ENCODE measurements at regions not wholly inside any gene's neighbourhood (a gene's known extent, or its start where the extent isn't known, plus 50 kb on each side); places are given as distances from the start of the nearest gene placed in this dataset.

DNA sequence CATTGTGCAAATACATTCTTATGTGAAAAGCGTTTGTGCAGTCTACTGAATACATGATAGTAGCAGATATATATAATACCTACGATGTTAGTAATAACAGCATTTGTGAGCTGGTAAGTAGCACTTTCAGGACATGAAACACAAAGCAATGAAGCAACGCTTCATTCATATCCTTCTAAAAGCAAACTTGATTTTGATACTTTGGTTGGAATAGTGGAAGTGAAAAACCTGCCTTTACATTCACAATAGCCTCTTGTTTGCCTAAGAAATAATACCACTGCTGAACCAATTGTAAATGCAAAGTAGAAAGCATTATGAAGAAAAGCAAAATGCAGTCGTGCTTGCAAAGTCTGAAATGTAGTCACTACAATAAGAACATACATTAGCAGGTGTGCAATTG lies 926.3 kb downstream of the FSTL5 start:
- TF ChIP-seq, protein P1, sequence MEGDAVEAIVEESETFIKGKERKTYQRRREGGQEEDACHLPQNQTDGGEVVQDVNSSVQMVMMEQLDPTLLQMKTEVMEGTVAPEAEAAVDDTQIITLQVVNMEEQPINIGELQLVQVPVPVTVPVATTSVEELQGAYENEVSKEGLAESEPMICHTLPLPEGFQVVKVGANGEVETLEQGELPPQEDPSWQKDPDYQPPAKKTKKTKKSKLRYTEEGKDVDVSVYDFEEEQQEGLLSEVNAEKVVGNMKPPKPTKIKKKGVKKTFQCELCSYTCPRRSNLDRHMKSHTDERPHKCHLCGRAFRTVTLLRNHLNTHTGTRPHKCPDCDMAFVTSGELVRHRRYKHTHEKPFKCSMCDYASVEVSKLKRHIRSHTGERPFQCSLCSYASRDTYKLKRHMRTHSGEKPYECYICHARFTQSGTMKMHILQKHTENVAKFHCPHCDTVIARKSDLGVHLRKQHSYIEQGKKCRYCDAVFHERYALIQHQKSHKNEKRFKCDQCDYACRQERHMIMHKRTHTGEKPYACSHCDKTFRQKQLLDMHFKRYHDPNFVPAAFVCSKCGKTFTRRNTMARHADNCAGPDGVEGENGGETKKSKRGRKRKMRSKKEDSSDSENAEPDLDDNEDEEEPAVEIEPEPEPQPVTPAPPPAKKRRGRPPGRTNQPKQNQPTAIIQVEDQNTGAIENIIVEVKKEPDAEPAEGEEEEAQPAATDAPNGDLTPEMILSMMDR (IDR thresholded peaks at IDR 0.05; ENCODE audit: low read depth, low read length): no peak
- DNase-seq (ENCODE audit: extremely low read depth, low read depth): no peak

DNA sequence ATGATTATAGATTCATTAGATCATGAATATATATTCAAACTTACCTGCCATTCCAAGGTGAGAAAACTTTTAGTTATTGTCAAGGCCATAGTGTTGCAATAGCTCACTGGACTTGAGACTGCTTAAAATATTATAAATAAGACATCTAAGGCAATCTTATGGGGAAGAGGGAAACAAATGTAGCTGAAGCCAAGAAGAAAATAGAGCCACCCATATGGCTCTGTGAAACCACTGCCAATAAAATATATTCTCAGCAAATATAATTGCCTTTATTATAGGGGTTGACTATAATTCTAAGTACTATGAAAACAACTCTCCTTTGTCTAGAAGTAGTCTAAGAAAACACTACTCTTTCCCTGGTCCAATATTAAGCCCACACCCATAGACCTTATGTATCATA lies 938.5 kb downstream of the FSTL5 start:
- TF ChIP-seq, protein P1 (IDR thresholded peaks at IDR 0.05; ENCODE audit: low read depth, low read length): no peak

DNA sequence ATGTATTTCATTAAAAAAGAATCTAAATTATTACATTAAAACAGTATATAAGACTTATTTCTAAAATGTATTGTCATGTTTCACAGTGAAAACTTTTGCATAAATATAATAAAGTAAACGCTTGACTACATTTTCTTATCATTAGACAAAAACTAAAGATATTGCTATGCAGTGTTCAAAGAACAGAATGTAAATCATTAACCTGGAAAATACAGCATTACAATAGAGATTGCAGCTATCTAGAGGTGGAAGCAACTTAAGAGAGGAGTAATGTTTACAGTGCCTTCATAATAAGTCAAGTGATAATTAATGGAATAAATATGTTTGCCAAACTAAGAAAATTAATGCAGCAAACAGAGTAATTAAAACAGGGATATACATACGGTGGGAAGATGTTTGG lies 940.9 kb downstream of the FSTL5 start:
- no peak for DNase-seq (ENCODE audit: extremely low read depth, low read depth)
- TF ChIP-seq, protein P1 (IDR thresholded peaks at IDR 0.05; ENCODE audit: low read depth, low read length): no peak

More for the DNA sequence above, 938.5 kb downstream of the FSTL5 start:
- DNase-seq (ENCODE audit: extremely low read depth, low read depth): no peak

DNA sequence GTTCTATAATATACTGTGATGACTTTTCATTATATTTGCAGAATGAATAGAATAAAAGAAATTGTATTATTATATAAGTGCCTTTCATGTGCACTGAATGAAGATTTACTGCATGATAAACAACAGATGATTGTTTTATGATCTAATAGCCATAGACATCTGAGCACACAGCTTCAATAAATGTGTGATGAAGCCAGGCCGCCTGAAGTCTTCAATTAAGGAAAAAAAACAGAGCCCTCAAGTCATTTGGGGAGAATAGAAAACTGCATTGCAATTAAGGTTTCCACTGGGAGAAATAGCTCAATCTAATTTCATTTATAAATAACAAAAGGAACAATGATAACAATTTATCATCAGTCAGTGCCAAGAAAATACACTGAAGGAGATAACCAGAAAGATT lies 955.2 kb downstream of the FSTL5 start:
- DNase-seq (ENCODE audit: extremely low read depth, low read depth): no peak
- TF ChIP-seq, protein P1 (IDR thresholded peaks at IDR 0.05; ENCODE audit: low read depth, low read length): no peak

DNA sequence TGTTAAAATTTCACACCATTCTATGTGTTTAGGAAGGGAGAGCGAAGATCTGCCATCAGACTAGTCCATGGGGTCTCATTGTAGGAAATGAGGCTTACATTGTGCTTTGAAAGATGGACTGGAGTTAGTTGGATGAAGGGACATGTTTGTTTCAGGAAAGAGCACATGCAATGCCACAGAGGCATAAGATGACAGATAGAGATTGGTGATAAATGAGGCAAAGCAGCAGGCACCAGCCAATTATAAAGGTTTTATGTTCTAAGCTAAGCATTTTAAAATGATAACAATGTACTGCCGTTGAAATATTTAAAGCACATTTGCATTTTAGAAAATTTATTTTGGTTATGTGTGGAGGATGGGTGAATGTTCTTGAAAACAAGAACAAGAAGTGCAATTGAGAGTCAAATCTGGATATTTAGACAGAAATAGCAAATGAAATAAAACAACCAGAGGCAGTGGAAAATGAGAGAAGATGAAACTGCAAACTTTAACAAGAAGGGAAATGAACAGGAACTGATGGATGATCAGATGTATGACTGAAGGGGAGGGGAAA lies 957.2 kb downstream of the FSTL5 start:
- TF ChIP-seq, protein P1 (IDR thresholded peaks at IDR 0.05; ENCODE audit: low read depth, low read length): no peak
- DNase-seq (ENCODE audit: extremely low read depth, low read depth): no peak

DNA sequence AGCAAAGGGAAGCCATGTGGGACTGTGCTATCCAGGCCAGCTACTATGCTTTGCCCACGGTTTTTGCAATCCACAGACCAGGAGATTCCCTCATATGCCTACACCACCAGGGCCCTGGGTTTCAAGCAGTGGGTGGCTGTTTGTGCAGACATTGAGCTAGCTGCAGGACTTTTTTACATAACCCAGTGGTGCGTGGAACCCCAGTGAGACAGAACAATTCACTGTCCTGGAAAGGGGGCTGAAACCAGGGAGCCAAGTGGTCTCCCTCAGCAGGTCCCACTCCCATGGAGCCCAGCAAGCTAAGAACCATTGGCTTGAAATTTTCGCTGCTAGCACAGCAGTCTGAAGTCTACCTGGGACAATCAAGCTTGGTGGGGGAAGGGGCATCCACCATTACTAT lies 959.9 kb downstream of the FSTL5 start:
- TF ChIP-seq, protein P1 (IDR thresholded peaks at IDR 0.05; ENCODE audit: low read depth, low read length): no peak
- no peak for DNase-seq (ENCODE audit: extremely low read depth, low read depth)

DNA sequence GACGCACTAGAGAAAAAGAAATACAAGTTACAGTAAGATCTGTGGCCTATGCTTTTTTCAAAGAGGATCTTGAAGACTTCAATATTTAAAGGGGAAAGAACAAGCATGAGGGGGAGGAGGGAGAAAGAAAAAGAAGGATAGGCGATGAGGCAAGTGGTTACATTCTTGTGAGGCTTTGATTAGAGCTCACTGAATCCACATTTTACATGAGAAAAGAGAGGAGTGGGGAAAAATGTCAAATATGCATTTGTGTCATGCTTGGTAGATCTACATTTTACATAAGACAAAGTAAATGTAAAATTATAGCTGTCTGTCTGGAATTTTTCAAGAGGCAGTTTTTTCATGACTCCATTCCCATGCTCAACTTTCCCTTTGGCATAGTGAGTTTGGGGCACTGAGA lies 965.9 kb downstream of the FSTL5 start:
- no peak for DNase-seq (ENCODE audit: extremely low read depth, low read depth)
- TF ChIP-seq, protein P1 (IDR thresholded peaks at IDR 0.05; ENCODE audit: low read depth, low read length): no peak

Measured in AG09319 (cell line).